GM20000 (cell line): ENCODE measurements at regions not wholly inside any gene's neighbourhood (a gene's known extent, or its start where the extent isn't known, plus 50 kb on each side); places are given as distances from the start of the nearest gene placed in this dataset.

ENCODE experiments used
- DNase-seq: peaks from one replicate; pipeline ENCODE4 v3.0.0; 2012; ENCODE audit warnings: low spot score
- CTCF ChIP-seq: IDR thresholded peaks from 2 replicates; pipeline ENCODE4 v1.5.1; 2012; ENCODE audit warnings: mild to moderate bottlenecking, control low read depth; ENCODE audit errors: extremely low read depth, missing control alignments

- no peak for TF ChIP-seq CTCF
These were observed 1687.5 kb downstream of the STIM2 start for GRCh38 chr4:28548136-28548535.

GRCh38 chr4:28548594-28548993, 1688.0 kb downstream of the STIM2 start:
- DNase-seq: no peak
- TF ChIP-seq CTCF: no peak

More at GRCh38 chr4:28548136-28548535, 1687.5 kb downstream of the STIM2 start:
- DNase-seq: no peak

GRCh38 chr4:28555866-28556265, 1695.2 kb downstream of the STIM2 start:
- TF ChIP-seq CTCF: no peak

GRCh38 chr4:28557755-28558154, 1697.1 kb downstream of the STIM2 start:
- no peak for DNase-seq
- no peak for TF ChIP-seq CTCF

More at GRCh38 chr4:28555866-28556265, 1695.2 kb downstream of the STIM2 start:
- no peak for DNase-seq

- no peak for DNase-seq
- TF ChIP-seq CTCF: no peak
These were observed 1698.3 kb downstream of the STIM2 start for GRCh38 chr4:28558895-28559294.

- TF ChIP-seq CTCF: no peak
- no peak for DNase-seq
These were observed 1702.3 kb downstream of the STIM2 start for GRCh38 chr4:28562913-28563312.

- TF ChIP-seq CTCF: no peak
- DNase-seq: no peak
These were observed 1704.8 kb downstream of the STIM2 start for GRCh38 chr4:28565396-28565795.
